Thyroid gland (tissue), 4 donors: ENCODE measurements at regions not wholly inside any gene's neighbourhood (a gene's known extent, or its start where the extent isn't known, plus 50 kb on each side); places are given as distances from the start of the nearest gene placed in this dataset.

Experiments
- DNase-seq, 2 donors: peaks; one replicate each; pipeline ENCODE4 v3.0.0-alpha.2; 2019
- H3K27ac ChIP-seq, 3 donors: fragments of 200-600 bp; sonication (generic); 1 replicate in 2 of 3; 2 replicates in 1 of 3; pipeline ENCODE4 v1.5.1; 2016 to 2019; ENCODE audit warnings: mild to moderate bottlenecking in 1 of 3, moderate library complexity in 1 of 3
- H3K27me3 ChIP-seq: fragments of 200-600 bp; sonication (generic); one replicate; pipeline ENCODE4 v1.5.1; 2019
- H3K36me3 ChIP-seq, 2 donors: fragments of 200-600 bp; sonication (generic); one replicate each; pipeline ENCODE4 v1.5.1; 2016 to 2019
- H3K4me1 ChIP-seq, 2 donors: fragments of 200-600 bp; sonication (generic); one replicate each; pipeline ENCODE4 v1.5.1; 2017 to 2019
- H3K4me3 ChIP-seq, 3 donors: fragments of 200-600 bp; sonication (generic); replicated peaks in 1 of 3; 1 replicate in 2 of 3; 2 replicates in 1 of 3; pipeline ENCODE4 v1.5.1; 2016; ENCODE audit warnings: mild to moderate bottlenecking in 1 of 3
- H3K9me3 ChIP-seq: fragments of 200-600 bp; sonication (generic); one replicate; pipeline ENCODE4 v1.5.1; 2017
- CTCF ChIP-seq, 6 experiments: fragments of 200-600 bp in 3 of 6; fragments of 450-650 bp in 3 of 6; sonication (generic) in 3 of 6; IDR thresholded peaks; one replicate each; pipeline ENCODE4 v1.5.1; 2016 to 2019; ENCODE audit warnings: antibody characterized with exemption in 6 of 6, mild to moderate bottlenecking in 2 of 6, inconsistent platforms in 1 of 6, moderate library complexity in 1 of 6
- POLR2A ChIP-seq, 2 donors: fragments of 450-650 bp; IDR thresholded peaks; one replicate each; pipeline ENCODE4 v1.6.1; 2017; ENCODE audit warnings: antibody characterized with exemption in 2 of 2, mild to moderate bottlenecking in 2 of 2, moderate library complexity in 1 of 2
- WGBS, 2 donors: methylation state at CpG; one replicate each; pipeline ENCODE4 v1.1.5; 2017; 5-methylcytosine and 5-hydroxymethylcytosine counted together
- intact Hi-C: fragments of 100-400 bp; cut with DNase I; formaldehyde crosslinking; loops from one replicate; pipeline ENCODE4 v1.15.1; 2023

GRCh38 chr4:81664079-81664478 lies 192.4 kb upstream of the RASGEF1B start:
- WGBS, 2 donors, result 37 to 47% methylated on average over 4 of the region's 4 CpGs
- no peak overlapping the region for H3K4me3 ChIP-seq
- H3K27ac ChIP-seq, result peak overlapping the region in 2 of 3 donors; percentile 66 to 67
- no peaks in the 10 kb centered on the region for H3K9me3 ChIP-seq
- TF ChIP-seq CTCF (IDR thresholded peaks at IDR 0.05) (no peak), POLR2A (IDR thresholded peaks at IDR 0.05) (no peak)
- H3K4me1 ChIP-seq, result peaks cover 16 to 19% of the 10 kb centered on the region in 2 donors
- H3K36me3 ChIP-seq, result no peaks in the 10 kb centered on the region
- intact Hi-C loops, result no loop called here
- peak; percentile 55 to 56 for DNase-seq
- H3K27me3 ChIP-seq, result no peaks in the 10 kb centered on the region

GRCh38 chr4:81663368-81663767 lies 191.7 kb upstream of the RASGEF1B start:
- H3K27me3 ChIP-seq, result no peaks in the 10 kb centered on the region
- H3K9me3 ChIP-seq, result no peaks in the 10 kb centered on the region
- 38 to 52% methylated on average over 2 of the region's 2 CpGs for WGBS, 2 donors
- H3K4me1 ChIP-seq, result peaks cover 16 to 19% of the 10 kb centered on the region in 2 donors
- DNase-seq, result peak in 1 of 2 donors; percentile 27
- H3K27ac ChIP-seq, result peak overlapping the region in 2 of 3 donors; percentile 66 to 67
- TF ChIP-seq POLR2A (IDR thresholded peaks at IDR 0.05) (no peak), CTCF (IDR thresholded peaks at IDR 0.05) (no peak)
- H3K36me3 ChIP-seq, result no peaks in the 10 kb centered on the region
- intact Hi-C loops, result no loop called here
- no peak overlapping the region for H3K4me3 ChIP-seq

- H3K4me1 ChIP-seq, result peaks cover 9 to 10% of the 10 kb centered on the region in 2 donors
- no peaks in the 10 kb centered on the region for H3K9me3 ChIP-seq
- H3K27ac ChIP-seq, result no peak overlapping the region
- DNase-seq, result no peak
- TF ChIP-seq CTCF (IDR thresholded peaks at IDR 0.05) (no peak), POLR2A (IDR thresholded peaks at IDR 0.05) (no peak)
- no peaks in the 10 kb centered on the region for H3K27me3 ChIP-seq
- H3K4me3 ChIP-seq, result no peak overlapping the region
- intact Hi-C loops, result no loop called here
- no peaks in the 10 kb centered on the region for H3K36me3 ChIP-seq
Observed at GRCh38 chr4:81659051-81659450, 187.3 kb upstream of the RASGEF1B start.

- peak overlapping the region in 1 of 3 donors; percentile 37 for H3K27ac ChIP-seq
- 42 to 44% methylated on average over 2 of the region's 2 CpGs for WGBS, 2 donors
- intact Hi-C loops, result no loop called here
- peaks cover 18 to 34% of the 10 kb centered on the region in 2 donors for H3K4me1 ChIP-seq
- H3K9me3 ChIP-seq, result no peaks in the 10 kb centered on the region
- H3K4me3 ChIP-seq, result no peak overlapping the region
- H3K36me3 ChIP-seq, result no peaks in the 10 kb centered on the region
- no peaks in the 10 kb centered on the region for H3K27me3 ChIP-seq
- peak; percentile 53 to 57 for DNase-seq
- no peak for TF ChIP-seq POLR2A (IDR thresholded peaks at IDR 0.05)
- TF ChIP-seq CTCF (IDR thresholded peaks at IDR 0.05), result no peak
Observed at GRCh38 chr4:81652069-81652478, 180.4 kb upstream of the RASGEF1B start.

GRCh38 chr4:81651243-81651899 lies 179.7 kb upstream of the RASGEF1B start:
- no peaks in the 10 kb centered on the region for H3K36me3 ChIP-seq
- H3K27me3 ChIP-seq, result no peaks in the 10 kb centered on the region
- H3K27ac ChIP-seq, result no peak overlapping the region
- DNase-seq, result no peak
- TF ChIP-seq CTCF (IDR thresholded peaks at IDR 0.05) (no peak), POLR2A (IDR thresholded peaks at IDR 0.05) (no peak)
- no peaks in the 10 kb centered on the region for H3K9me3 ChIP-seq
- no peak overlapping the region for H3K4me3 ChIP-seq
- peaks cover 18 to 34% of the 10 kb centered on the region in 2 donors for H3K4me1 ChIP-seq
- intact Hi-C loops, result no loop called here
- 52 to 69% methylated on average over 1 of the region's 1 CpG for WGBS, 2 donors
